ENCODE measurements at regions not wholly inside any gene's neighbourhood (a gene's known extent, or its start where the extent isn't known, plus 50 kb on each side); places are given as distances from the start of the nearest gene placed in this dataset.
A peak's percentile ranks its signal among the peaks of the same experiment; 100 is the strongest.

DNA sequence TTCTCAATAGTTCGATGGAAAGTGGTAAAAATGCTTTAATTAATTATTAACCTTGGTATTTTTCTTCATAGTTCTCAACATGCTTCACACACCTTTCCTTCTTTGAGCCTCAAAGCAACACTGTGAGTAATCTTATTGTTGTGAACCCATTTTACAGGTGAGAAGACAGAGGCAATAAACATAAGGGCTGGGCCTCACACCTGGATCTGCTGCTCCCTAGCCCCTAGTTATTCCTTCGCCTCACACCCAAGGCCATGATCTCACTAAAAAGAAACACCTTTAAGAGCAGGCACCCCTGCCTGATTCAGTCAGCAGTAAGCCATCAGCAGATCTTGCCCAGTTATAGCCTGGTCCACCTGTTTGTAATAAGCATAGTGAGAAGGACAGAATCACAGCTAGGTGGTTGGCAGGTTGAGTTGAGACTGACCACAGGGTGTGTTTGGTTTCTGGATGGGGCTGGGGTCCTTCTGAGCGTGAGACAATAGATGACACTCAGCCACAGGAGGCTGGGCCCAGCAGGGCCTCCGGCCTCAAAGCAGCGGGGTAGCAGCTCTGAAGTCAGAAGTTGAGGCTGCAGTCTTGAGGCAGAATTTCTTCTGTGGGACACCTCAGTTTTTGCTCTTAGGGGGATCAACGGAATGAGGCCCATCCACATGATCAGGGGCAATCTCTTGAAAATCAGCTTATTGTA, 203.9 kb downstream of the RHOU start:
- no peak for TF ChIP-seq POLR2A (IDR thresholded peaks at IDR 0.05)
- no peak for TF ChIP-seq CTCF (IDR thresholded peaks at IDR 0.05)
- DNase-seq, result no peak
- 87 to 93% (median 89%) methylated on average over 6 of the region's 6 CpGs for WGBS, 4 donors
- Histone ChIP-seq H3K27me3 (no peaks in the 10 kb centered on the region), H3K36me3 (replicated peaks in 1 of 2) (no peaks in the 10 kb centered on the region), H3K4me1 (replicated peaks in 1 of 2) (peaks cover 5 to 24% of the 10 kb centered on the region in 2 donors), H3K9me3 (replicated peaks in 1 of 3) (no peaks in the 10 kb centered on the region), H3K4me3 (no peak overlapping the region), H3K27ac (peak overlapping the region in 2 of 5 donors; percentile 74 to 75)
- intact Hi-C loops (cut with DNase I), result no loop called here

GRCh38 chr1:228939881-228940392, 204.7 kb downstream of the RHOU start:
- Histone ChIP-seq H3K27ac (no peak overlapping the region), H3K9me3 (replicated peaks in 1 of 3) (no peaks in the 10 kb centered on the region), H3K4me3 (no peak overlapping the region), H3K36me3 (replicated peaks in 1 of 2) (no peaks in the 10 kb centered on the region), H3K27me3 (no peaks in the 10 kb centered on the region), H3K4me1 (replicated peaks in 1 of 2) (peaks cover 5 to 24% of the 10 kb centered on the region in 2 donors)
- no peak for DNase-seq
- TF ChIP-seq POLR2A (IDR thresholded peaks at IDR 0.05) (no peak), CTCF (IDR thresholded peaks at IDR 0.05) (no peak)
- intact Hi-C loops (cut with DNase I), result no loop called here
- WGBS, 4 donors, result 80 to 93% (median 89%) methylated on average over 7 of the region's 7 CpGs

DNA sequence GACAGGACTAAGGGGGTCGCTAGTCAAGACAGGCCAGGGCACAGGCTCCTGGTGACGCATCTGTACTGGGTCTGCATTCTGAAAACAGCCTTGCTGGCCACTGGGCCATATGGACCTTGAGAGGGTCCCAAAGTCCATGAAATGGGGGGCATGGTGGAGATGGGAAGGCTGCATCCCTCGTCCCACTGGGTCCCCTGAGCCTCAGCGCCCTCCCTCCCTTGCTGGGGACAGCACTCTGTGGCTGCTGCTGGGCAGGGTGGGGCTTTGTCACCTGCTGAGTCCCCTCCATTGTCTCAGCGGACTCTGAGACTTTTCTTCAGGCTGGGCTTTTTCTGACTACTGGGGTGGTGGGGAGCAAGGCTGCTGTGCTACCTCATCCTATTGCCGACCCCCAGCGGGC, 205.2 kb downstream of the RHOU start:
- Histone ChIP-seq H3K9me3 (replicated peaks in 1 of 3) (no peaks in the 10 kb centered on the region), H3K36me3 (replicated peaks in 1 of 2) (no peaks in the 10 kb centered on the region), H3K27ac (no peak overlapping the region), H3K4me1 (replicated peaks in 1 of 2) (peaks cover 5 to 24% of the 10 kb centered on the region in 2 donors), H3K27me3 (no peaks in the 10 kb centered on the region), H3K4me3 (no peak overlapping the region)
- 92 to 97% (median 95%) methylated on average over 2 to 7 of the region's 7 CpGs for WGBS, 4 donors
- intact Hi-C loops (cut with DNase I), result no loop called here
- TF ChIP-seq POLR2A (IDR thresholded peaks at IDR 0.05), result no peak
- no peak for TF ChIP-seq CTCF (IDR thresholded peaks at IDR 0.05)
- no peak for DNase-seq

DNA sequence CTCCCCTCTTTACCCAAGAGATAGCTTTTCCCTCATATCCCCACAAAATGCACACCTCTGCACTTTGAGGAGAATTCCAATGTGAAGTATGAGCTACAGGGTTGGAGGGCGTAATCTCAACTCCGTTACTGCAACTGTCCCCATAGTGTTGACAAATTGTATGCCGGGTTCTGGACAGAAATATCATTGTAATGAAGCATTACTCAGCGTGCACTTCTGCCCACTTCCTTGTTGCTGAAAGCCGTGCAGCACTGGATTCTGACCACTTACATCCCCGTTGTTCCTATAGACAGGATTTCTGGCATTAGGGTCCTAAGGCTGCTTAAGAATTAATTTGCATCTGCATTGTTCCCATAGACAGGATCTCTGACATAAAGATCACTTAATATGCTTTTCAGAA, 205.6 kb downstream of the RHOU start:
- WGBS, 4 donors, result 70 to 78% (median 72%) methylated on average over 6 of the region's 6 CpGs
- H3K4me1 ChIP-seq (replicated peaks in 1 of 2), result peaks cover 5 to 24% of the 10 kb centered on the region in 2 donors
- H3K9me3 ChIP-seq (replicated peaks in 1 of 3), result no peaks in the 10 kb centered on the region
- H3K36me3 ChIP-seq (replicated peaks in 1 of 2), result no peaks in the 10 kb centered on the region
- no peak for DNase-seq
- no peaks in the 10 kb centered on the region for H3K27me3 ChIP-seq
- no peak overlapping the region for H3K4me3 ChIP-seq
- H3K27ac ChIP-seq, result no peak overlapping the region
- intact Hi-C loops (cut with DNase I), result no loop called here
- TF ChIP-seq POLR2A (IDR thresholded peaks at IDR 0.05) (no peak), CTCF (IDR thresholded peaks at IDR 0.05) (no peak)
